ENCODE measurements at regions not wholly inside any gene's neighbourhood (a gene's known extent, or its start where the extent isn't known, plus 50 kb on each side); places are given as distances from the start of the nearest gene placed in this dataset.

DNA sequence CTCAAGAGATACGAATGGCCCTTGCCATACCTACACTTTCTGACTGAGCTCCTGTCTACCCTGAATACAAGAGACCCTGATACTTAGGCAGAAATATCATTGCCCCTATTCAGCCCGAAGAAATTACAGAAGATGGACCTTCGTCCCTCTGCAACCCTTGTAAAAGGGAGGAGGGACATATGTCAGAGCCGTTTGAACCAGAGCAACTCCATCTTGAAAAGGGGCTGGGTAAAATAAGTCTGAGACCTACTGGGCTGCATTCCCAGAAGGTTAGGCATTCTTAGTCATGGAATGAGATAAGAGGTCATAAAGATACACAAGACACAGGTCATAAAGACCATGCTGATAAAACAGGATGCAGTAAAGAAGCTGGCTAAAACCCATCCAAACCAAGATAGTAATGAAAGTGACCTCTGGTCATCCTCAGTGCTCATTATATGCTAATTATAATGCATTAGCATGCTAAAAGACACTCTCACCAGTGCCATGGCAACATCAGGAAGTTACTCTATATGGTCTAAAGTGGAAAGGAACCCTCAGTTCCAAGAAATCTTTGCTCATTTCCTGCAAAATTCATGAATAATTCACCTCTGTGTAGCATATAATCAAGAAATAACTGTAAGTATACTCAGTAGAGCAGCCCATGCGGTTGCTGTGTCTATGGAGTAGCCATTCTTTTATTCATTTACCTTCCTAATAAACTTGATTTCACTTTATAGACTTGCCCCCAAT, 49.7 kb upstream of the GPD1L start:
- intact Hi-C loops (cut with DNase I) = no loop called here
- TF ChIP-seq, protein P1, sequence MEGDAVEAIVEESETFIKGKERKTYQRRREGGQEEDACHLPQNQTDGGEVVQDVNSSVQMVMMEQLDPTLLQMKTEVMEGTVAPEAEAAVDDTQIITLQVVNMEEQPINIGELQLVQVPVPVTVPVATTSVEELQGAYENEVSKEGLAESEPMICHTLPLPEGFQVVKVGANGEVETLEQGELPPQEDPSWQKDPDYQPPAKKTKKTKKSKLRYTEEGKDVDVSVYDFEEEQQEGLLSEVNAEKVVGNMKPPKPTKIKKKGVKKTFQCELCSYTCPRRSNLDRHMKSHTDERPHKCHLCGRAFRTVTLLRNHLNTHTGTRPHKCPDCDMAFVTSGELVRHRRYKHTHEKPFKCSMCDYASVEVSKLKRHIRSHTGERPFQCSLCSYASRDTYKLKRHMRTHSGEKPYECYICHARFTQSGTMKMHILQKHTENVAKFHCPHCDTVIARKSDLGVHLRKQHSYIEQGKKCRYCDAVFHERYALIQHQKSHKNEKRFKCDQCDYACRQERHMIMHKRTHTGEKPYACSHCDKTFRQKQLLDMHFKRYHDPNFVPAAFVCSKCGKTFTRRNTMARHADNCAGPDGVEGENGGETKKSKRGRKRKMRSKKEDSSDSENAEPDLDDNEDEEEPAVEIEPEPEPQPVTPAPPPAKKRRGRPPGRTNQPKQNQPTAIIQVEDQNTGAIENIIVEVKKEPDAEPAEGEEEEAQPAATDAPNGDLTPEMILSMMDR (IDR thresholded peaks at IDR 0.05) = no peak
- ATAC-seq = no peak
- no peak overlapping the region for H3K4me3 ChIP-seq
- H3K27ac ChIP-seq = no peak overlapping the region
- peak; percentile 43 for FAIRE-seq
- H3K4me1 ChIP-seq = no peaks in the 10 kb centered on the region
- no peaks in the 10 kb centered on the region for H3K36me3 ChIP-seq
- no peaks in the 10 kb centered on the region for H3K27me3 ChIP-seq
- no peaks in the 10 kb centered on the region for H3K9me3 ChIP-seq
- DNase-seq = no peak
- 72 to 76% methylated on average over 5 of the region's 5 CpGs for WGBS, 2 donors

Data from pancreas (tissue), 10 donors.